Loucy (cell line): ENCODE measurements at regions not wholly inside any gene's neighbourhood (a gene's known extent, or its start where the extent isn't known, plus 50 kb on each side); places are given as distances from the start of the nearest gene placed in this dataset.
"Not testable (repeated sequence)": the region's sequence is repeated elsewhere in the genome, so short reads cannot be mapped to it uniquely, and the experiment has no call there.

Source experiments
- H2AFZ ChIP-seq: fragments of 200-600 bp; sonication (generic); 2 replicates; pipeline ENCODE4 v1.6.0; 2016; ENCODE audit warnings: antibody characterized with exemption, mild to moderate bottlenecking, low read length, moderate library complexity
- H3F3A ChIP-seq: fragments of 200-600 bp; 2 replicates; pipeline ENCODE4 v1.6.0; 2016; ENCODE audit warnings: antibody characterized with exemption, low read depth, mild to moderate bottlenecking
- H3K27me3 ChIP-seq: fragments of 200-600 bp; sonication (generic); 2 replicates; pipeline ENCODE4 v1.6.1; 2014; ENCODE audit warnings: low read length, mild to moderate bottlenecking; ENCODE audit not compliant: insufficient read depth, poor library complexity, severe bottlenecking
- H3K36me3 ChIP-seq: fragments of 200-600 bp; sonication (generic); 2 replicates; pipeline ENCODE4 v1.6.1; 2016; ENCODE audit warnings: low read length; ENCODE audit not compliant: insufficient read depth
- H3K4me1 ChIP-seq: fragments of 200-600 bp; sonication (generic); 2 replicates; pipeline ENCODE4 v1.5.1; 2014; ENCODE audit warnings: low read length, mild to moderate bottlenecking; ENCODE audit not compliant: insufficient read depth, poor library complexity, severe bottlenecking
- H3K4me2 ChIP-seq: fragments of 200-600 bp; sonication (generic); 2 replicates; pipeline ENCODE4 v1.6.0; 2014; ENCODE audit warnings: antibody characterized with exemption, low read length, low read depth, mild to moderate bottlenecking; ENCODE audit not compliant: poor library complexity, severe bottlenecking
- H3K4me3 ChIP-seq: fragments of 200-600 bp; sonication (generic); 2 replicates; pipeline ENCODE4 v1.5.1; 2014; ENCODE audit warnings: low read length, mild to moderate bottlenecking, mixed read lengths; ENCODE audit not compliant: poor library complexity, severe bottlenecking
- H3K79me2 ChIP-seq: fragments of 200-600 bp; sonication (generic); 2 replicates; pipeline ENCODE4 v1.6.1; 2014; ENCODE audit warnings: low read length; ENCODE audit not compliant: insufficient read depth
- H3K9ac ChIP-seq: fragments of 200-600 bp; sonication (generic); 2 replicates; pipeline ENCODE4 v1.6.0; 2014; ENCODE audit warnings: mild to moderate bottlenecking, low read depth, low read length, moderate library complexity; ENCODE audit not compliant: poor library complexity, severe bottlenecking
- H3K9me2 ChIP-seq: fragments of 200-600 bp; sonication (generic); replicated peaks from 2 replicates; pipeline ENCODE4 v1.6.1; 2016; ENCODE audit warnings: low read depth, low read length, mixed read lengths
- H3K9me3 ChIP-seq: fragments of 200-600 bp; sonication (generic); 2 replicates; pipeline ENCODE4 v1.6.1; 2014; ENCODE audit warnings: mild to moderate bottlenecking, antibody characterized with exemption, low read length, low read depth; ENCODE audit not compliant: insufficient read depth
- H4K20me1 ChIP-seq: fragments of 200-600 bp; sonication (generic); 2 replicates; pipeline ENCODE4 v1.6.0; 2014; ENCODE audit warnings: antibody characterized with exemption, low read length, mild to moderate bottlenecking; ENCODE audit not compliant: insufficient read depth, poor library complexity, severe bottlenecking
- EZH2phosphoT487 ChIP-seq: fragments of 200-600 bp; IDR thresholded peaks from 2 replicates; pipeline ENCODE4 v1.6.1; 2018; ENCODE audit warnings: antibody characterized with exemption, mild to moderate bottlenecking, moderate library complexity, borderline replicate concordance
- TF ChIP-seq, protein P1 (sequence below): fragments of 200-600 bp; sonication (generic); conservative IDR thresholded peaks from 2 replicates; pipeline ENCODE4 v1.5.1; 2014; ENCODE audit warnings: mild to moderate bottlenecking, antibody characterized with exemption, low read length

DNA sequence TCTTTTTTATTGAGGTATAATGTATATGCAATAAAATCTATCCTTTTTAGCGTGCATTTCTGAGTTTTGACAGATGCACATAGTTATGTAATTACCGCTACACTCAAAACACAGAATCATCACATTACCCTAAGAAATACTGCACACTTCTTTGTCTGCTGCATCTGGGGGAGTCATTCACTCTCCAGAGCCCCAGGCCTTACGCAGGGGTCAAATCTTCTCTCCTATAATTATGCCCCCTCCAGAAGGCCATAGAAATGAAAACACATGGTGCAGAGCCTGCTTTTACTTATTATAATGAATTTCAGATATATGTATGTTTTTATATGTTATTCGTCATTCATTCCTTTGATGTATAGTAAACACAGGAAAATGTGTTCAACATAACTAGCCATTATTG, 296.5 kb upstream of the TMEM132C start:
- H3K79me2 ChIP-seq: no peaks in the 10 kb centered on the region
- H4K20me1 ChIP-seq: no peaks in the 10 kb centered on the region
- H3K4me1 ChIP-seq: no peaks in the 10 kb centered on the region
- no peaks in the 10 kb centered on the region for H3K36me3 ChIP-seq
- no peaks in the 10 kb centered on the region for H3F3A ChIP-seq
- TF ChIP-seq EZH2phosphoT487: no peak
- TF ChIP-seq, protein P1, sequence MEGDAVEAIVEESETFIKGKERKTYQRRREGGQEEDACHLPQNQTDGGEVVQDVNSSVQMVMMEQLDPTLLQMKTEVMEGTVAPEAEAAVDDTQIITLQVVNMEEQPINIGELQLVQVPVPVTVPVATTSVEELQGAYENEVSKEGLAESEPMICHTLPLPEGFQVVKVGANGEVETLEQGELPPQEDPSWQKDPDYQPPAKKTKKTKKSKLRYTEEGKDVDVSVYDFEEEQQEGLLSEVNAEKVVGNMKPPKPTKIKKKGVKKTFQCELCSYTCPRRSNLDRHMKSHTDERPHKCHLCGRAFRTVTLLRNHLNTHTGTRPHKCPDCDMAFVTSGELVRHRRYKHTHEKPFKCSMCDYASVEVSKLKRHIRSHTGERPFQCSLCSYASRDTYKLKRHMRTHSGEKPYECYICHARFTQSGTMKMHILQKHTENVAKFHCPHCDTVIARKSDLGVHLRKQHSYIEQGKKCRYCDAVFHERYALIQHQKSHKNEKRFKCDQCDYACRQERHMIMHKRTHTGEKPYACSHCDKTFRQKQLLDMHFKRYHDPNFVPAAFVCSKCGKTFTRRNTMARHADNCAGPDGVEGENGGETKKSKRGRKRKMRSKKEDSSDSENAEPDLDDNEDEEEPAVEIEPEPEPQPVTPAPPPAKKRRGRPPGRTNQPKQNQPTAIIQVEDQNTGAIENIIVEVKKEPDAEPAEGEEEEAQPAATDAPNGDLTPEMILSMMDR: no peak
- no peak overlapping the region for H2AFZ ChIP-seq
- H3K4me2 ChIP-seq: no peak overlapping the region
- H3K27me3 ChIP-seq: no peaks in the 10 kb centered on the region
- H3K9me3 ChIP-seq: no peaks in the 10 kb centered on the region
- H3K9ac ChIP-seq: no peak overlapping the region
- no peak overlapping the region for H3K4me3 ChIP-seq
- no peaks in the 10 kb centered on the region for H3K9me2 ChIP-seq

- no peak overlapping the region for H3K4me3 ChIP-seq
- H3K79me2 ChIP-seq: no peaks in the 10 kb centered on the region
- no peaks in the 10 kb centered on the region for H3K36me3 ChIP-seq
- H3K4me2 ChIP-seq: no peak overlapping the region
- H3K9me3 ChIP-seq: no peaks in the 10 kb centered on the region
- no peaks in the 10 kb centered on the region for H3F3A ChIP-seq
- H2AFZ ChIP-seq: no peak overlapping the region
- no peaks in the 10 kb centered on the region for H4K20me1 ChIP-seq
- no peaks in the 10 kb centered on the region for H3K4me1 ChIP-seq
- H3K9me2 ChIP-seq: no peaks in the 10 kb centered on the region
- no peak for TF ChIP-seq EZH2phosphoT487
- TF ChIP-seq, protein P1: no peak
- no peak overlapping the region for H3K9ac ChIP-seq
- no peaks in the 10 kb centered on the region for H3K27me3 ChIP-seq
These were observed 286.4 kb upstream of the TMEM132C start for GRCh38 chr12:127980585-127980984.

DNA sequence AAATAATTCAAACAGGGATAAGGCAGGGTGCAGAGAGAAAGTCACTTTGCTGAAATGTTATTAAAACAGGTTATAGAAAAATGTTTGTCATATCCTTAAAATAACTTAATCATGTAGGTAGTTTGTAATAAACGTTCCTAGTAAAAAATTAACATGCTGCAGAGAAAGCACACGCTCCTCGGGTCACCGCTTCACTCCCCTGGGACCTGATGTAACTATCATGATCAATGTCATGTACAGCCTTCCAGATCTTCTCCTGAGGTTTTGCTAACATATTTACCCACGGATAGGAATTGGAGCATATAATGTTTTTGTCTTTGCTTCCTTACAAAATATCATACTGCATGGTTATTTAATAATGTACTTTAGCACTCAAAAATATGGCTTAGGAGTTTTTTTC, 285.1 kb upstream of the TMEM132C start:
- Histone ChIP-seq H3K4me1 (no peaks in the 10 kb centered on the region), H2AFZ (no peak overlapping the region), H4K20me1 (no peaks in the 10 kb centered on the region), H3K4me3 (no peak overlapping the region), H3K9me2 (no peaks in the 10 kb centered on the region), H3F3A (no peaks in the 10 kb centered on the region), H3K9ac (no peak overlapping the region), H3K27me3 (no peaks in the 10 kb centered on the region), H3K36me3 (no peaks in the 10 kb centered on the region), H3K4me2 (no peak overlapping the region), H3K9me3 (no peaks in the 10 kb centered on the region), H3K79me2 (no peaks in the 10 kb centered on the region)
- TF ChIP-seq, protein P1: no peak
- no peak for TF ChIP-seq EZH2phosphoT487

- not testable (repeated sequence) for H3K27me3 ChIP-seq, H3K4me3 ChIP-seq, H3K4me2 ChIP-seq, H3F3A ChIP-seq, H2AFZ ChIP-seq, H3K9me2 ChIP-seq, H3K9ac ChIP-seq, H4K20me1 ChIP-seq, H3K9me3 ChIP-seq, H3K36me3 ChIP-seq, H3K79me2 ChIP-seq, H3K4me1 ChIP-seq
These were observed 283.7 kb upstream of the TMEM132C start for GRCh38 chr12:127983213-127983791.
